GM23338 (cell line): ENCODE measurements at regions not wholly inside any gene's neighbourhood (a gene's known extent, or its start where the extent isn't known, plus 50 kb on each side); places are given as distances from the start of the nearest gene placed in this dataset.

Experiments used
- ATAC-seq: fragments of 200-7000 bp; cut with Tn5 transposase; 3 replicates; pipeline ENCODE4 v1.9.1; 2020
- DNase-seq: peaks from one replicate; pipeline ENCODE4 v3.0.0-alpha.2; 2015; ENCODE audit warnings: low spot score
- H2AFZ ChIP-seq: fragments of 200-600 bp; sonication (generic); 2 replicates; pipeline ENCODE4 v1.8.0; 2016; ENCODE audit warnings: antibody characterized with exemption, mild to moderate bottlenecking, moderate library complexity
- H3F3A ChIP-seq: fragments of 200-600 bp; sonication (generic); replicated peaks from 2 replicates; pipeline ENCODE4 v1.8.0; 2017; ENCODE audit warnings: antibody characterized with exemption, mixed run types, low read depth
- H3K27ac ChIP-seq: fragments of 200-600 bp; sonication (generic); 2 replicates; pipeline ENCODE4 v1.6.1; 2016; ENCODE audit warnings: low read depth
- H3K27me3 ChIP-seq: fragments of 200-600 bp; sonication (generic); 2 replicates; pipeline ENCODE4 v1.8.0; 2016; ENCODE audit warnings: mild to moderate bottlenecking, mixed run types, moderate library complexity; ENCODE audit not compliant: insufficient read depth
- H3K36me3 ChIP-seq: fragments of 200-600 bp; sonication (generic); 2 replicates; pipeline ENCODE4 v1.8.0; 2016; ENCODE audit warnings: mild to moderate bottlenecking; ENCODE audit not compliant: insufficient read depth
- H3K4me1 ChIP-seq: fragments of 200-600 bp; sonication (generic); 2 replicates; pipeline ENCODE4 v1.8.0; 2016; ENCODE audit warnings: mild to moderate bottlenecking, moderate library complexity; ENCODE audit not compliant: insufficient read depth
- H3K4me2 ChIP-seq: fragments of 200-600 bp; sonication (generic); 2 replicates; pipeline ENCODE4 v1.7.1; 2017; ENCODE audit warnings: mixed run types
- H3K4me3 ChIP-seq: fragments of 200-600 bp; sonication (generic); 2 replicates; pipeline ENCODE4 v1.6.1; 2016; ENCODE audit warnings: mixed run types
- H3K79me2 ChIP-seq: fragments of 200-600 bp; sonication (generic); replicated peaks from 2 replicates; pipeline ENCODE4 v1.8.0; 2017; ENCODE audit warnings: mild to moderate bottlenecking; ENCODE audit not compliant: insufficient read depth
- H3K9me2 ChIP-seq: fragments of 200-600 bp; sonication (generic); 2 replicates; pipeline ENCODE4 v1.8.0; 2017; ENCODE audit not compliant: insufficient read depth
- H4K20me1 ChIP-seq: fragments of 200-600 bp; sonication (generic); replicated peaks from 2 replicates; pipeline ENCODE4 v1.8.0; 2017; ENCODE audit warnings: mild to moderate bottlenecking; ENCODE audit not compliant: insufficient read depth
- H3K27ac Mint-ChIP-seq: 2 replicates; pipeline ENCODE4 v1.8.0; 2020; ENCODE audit warnings: inconsistent platforms, mild to moderate bottlenecking, moderate library complexity, mixed read lengths
- H3K27me3 Mint-ChIP-seq: 3 replicates; pipeline ENCODE4 v1.8.0; 2022; ENCODE audit warnings: low read depth, mild to moderate bottlenecking, moderate library complexity, mixed read lengths, inconsistent platforms; ENCODE audit not compliant: insufficient read depth, poor library complexity
- H3K36me3 Mint-ChIP-seq: 3 replicates; pipeline ENCODE4 v1.8.0; 2021; ENCODE audit warnings: low read depth, mild to moderate bottlenecking, inconsistent platforms, moderate library complexity, mixed read lengths
- H3K4me1 Mint-ChIP-seq: 3 replicates; pipeline ENCODE4 v1.8.0; 2020; ENCODE audit warnings: mild to moderate bottlenecking, inconsistent platforms, mixed read lengths
- H3K4me3 Mint-ChIP-seq: 3 replicates; pipeline ENCODE4 v1.8.0; 2021; ENCODE audit warnings: moderate library complexity, mild to moderate bottlenecking, inconsistent platforms, mixed read lengths
- H3K9me3 Mint-ChIP-seq: 3 replicates; pipeline ENCODE4 v1.8.0; 2020; ENCODE audit warnings: moderate library complexity, mild to moderate bottlenecking, inconsistent platforms, mixed read lengths
- CREB1 ChIP-seq: fragments of 250-450 bp; sonication (Bioruptor Pico); IDR thresholded peaks from 2 replicates; pipeline ENCODE4 v1.5.0; 2020; ENCODE audit warnings: low read depth, mild to moderate bottlenecking, moderate library complexity
- EZH2 ChIP-seq: fragments of 200-600 bp; sonication (generic); IDR thresholded peaks from one replicate; pipeline ENCODE4 v1.8.0; 2017; ENCODE audit warnings: antibody characterized with exemption, mild to moderate bottlenecking, low read depth; ENCODE audit not compliant: unreplicated experiment
- EZH2phosphoT487 ChIP-seq: fragments of 200-600 bp; sonication (generic); IDR thresholded peaks from one replicate; pipeline ENCODE4 v1.8.1; 2018; ENCODE audit warnings: antibody characterized with exemption; ENCODE audit not compliant: unreplicated experiment
- JUNB ChIP-seq: IDR thresholded peaks from one replicate; pipeline ENCODE4 v1.6.1; 2016; ENCODE audit warnings: antibody characterized with exemption; ENCODE audit not compliant: unreplicated experiment
- NANOG ChIP-seq: IDR thresholded peaks from 2 replicates; pipeline ENCODE4 v1.6.1; 2016; ENCODE audit warnings: antibody characterized with exemption, borderline replicate concordance
- POLR2AphosphoS5 ChIP-seq: IDR thresholded peaks from 2 replicates; pipeline ENCODE4 v1.6.1; 2016; ENCODE audit warnings: antibody characterized with exemption, low read depth
- STAT1 ChIP-seq: IDR thresholded peaks from one replicate; pipeline ENCODE4 v1.6.1; 2016; ENCODE audit warnings: antibody characterized with exemption; ENCODE audit not compliant: unreplicated experiment
- ZNF114 ChIP-seq: fragments of 250-450 bp; sonication (Bioruptor Pico); IDR thresholded peaks from 2 replicates; pipeline ENCODE4 v1.5.0; 2020; ENCODE audit warnings: mild to moderate bottlenecking, moderate library complexity
- ZNF331 ChIP-seq: fragments of 250-450 bp; sonication (Bioruptor Pico); IDR thresholded peaks from 2 replicates; pipeline ENCODE4 v1.5.0; 2020; ENCODE audit warnings: low read depth, mild to moderate bottlenecking, moderate library complexity
- TF ChIP-seq, protein P1 (sequence below), 2 experiments: fragments of 200-600 bp in 1 of 2; sonication (generic) in 1 of 2; conservative IDR thresholded peaks; 2 replicates each; pipeline versions ENCODE4 v1.5.1 to v1.6.1; 2016 to 2017; ENCODE audit warnings: antibody characterized with exemption in 2 of 2, low read depth in 2 of 2, mild to moderate bottlenecking in 2 of 2, moderate library complexity in 1 of 2
- TF ChIP-seq, protein P2 (sequence below): IDR thresholded peaks from 2 replicates; pipeline ENCODE4 v1.6.1; 2016; ENCODE audit warnings: antibody characterized with exemption
- TF ChIP-seq, protein P3 (sequence below): fragments of 250-450 bp; sonication (Bioruptor Pico); IDR thresholded peaks from 2 replicates; pipeline ENCODE4 v1.5.0; 2020; ENCODE audit warnings: mild to moderate bottlenecking, moderate library complexity
- TF ChIP-seq, protein P4 (sequence below): IDR thresholded peaks from one replicate; pipeline ENCODE4 v1.6.1; 2018; ENCODE audit warnings: antibody characterized with exemption; ENCODE audit not compliant: unreplicated experiment

DNA sequence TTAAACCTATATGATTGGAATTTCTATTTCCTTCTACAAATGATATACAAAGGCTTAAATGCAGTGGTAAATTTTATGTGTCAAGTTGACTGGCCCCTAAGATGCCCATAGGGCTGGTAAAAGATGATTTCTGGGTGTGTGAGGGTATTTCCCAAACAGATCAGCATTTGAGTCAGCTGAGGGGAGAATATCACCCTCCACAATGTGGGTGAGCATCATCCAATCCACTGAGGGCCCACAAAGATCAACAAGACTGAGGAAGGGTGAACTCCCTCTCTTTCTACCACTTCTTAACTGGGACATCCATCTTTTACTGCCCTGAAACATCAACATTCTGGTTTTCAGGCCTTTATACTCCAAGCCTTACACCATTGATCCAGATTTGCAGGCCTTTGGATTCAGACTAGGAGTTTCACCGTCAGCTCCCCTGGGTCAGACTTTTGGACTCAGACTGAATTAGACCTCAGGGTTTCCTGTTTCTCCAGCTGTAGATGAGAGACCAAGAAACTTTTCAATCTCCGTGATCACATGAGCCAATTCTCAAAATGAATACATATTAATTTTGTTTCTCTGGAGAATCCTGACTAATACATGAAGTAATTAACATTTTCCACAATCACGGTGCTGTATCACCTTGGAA lies 1020.7 kb upstream of the SLIT2 start:
- Histone ChIP-seq H3K4me3 (no peak overlapping the region), H3K4me2 (no peak overlapping the region), H3K79me2 (no peaks in the 10 kb centered on the region), H3K36me3 (no peaks in the 10 kb centered on the region), H3F3A (no peaks in the 10 kb centered on the region), H3K27ac (no peak overlapping the region), H3K9me2 (no peaks in the 10 kb centered on the region), H3K4me1 (no peaks in the 10 kb centered on the region), H3K27me3 (no peaks in the 10 kb centered on the region), H4K20me1 (no peaks in the 10 kb centered on the region), H2AFZ (no peak overlapping the region)
- Mint-ChIP-seq H3K27me3 (no peaks in the 10 kb centered on the region), H3K36me3 (no peaks in the 10 kb centered on the region), H3K9me3 (no peaks in the 10 kb centered on the region), H3K4me3 (no peak overlapping the region), H3K4me1 (no peaks in the 10 kb centered on the region), H3K27ac (no peak overlapping the region)
- no peak for DNase-seq
- TF ChIP-seq, protein P1, sequence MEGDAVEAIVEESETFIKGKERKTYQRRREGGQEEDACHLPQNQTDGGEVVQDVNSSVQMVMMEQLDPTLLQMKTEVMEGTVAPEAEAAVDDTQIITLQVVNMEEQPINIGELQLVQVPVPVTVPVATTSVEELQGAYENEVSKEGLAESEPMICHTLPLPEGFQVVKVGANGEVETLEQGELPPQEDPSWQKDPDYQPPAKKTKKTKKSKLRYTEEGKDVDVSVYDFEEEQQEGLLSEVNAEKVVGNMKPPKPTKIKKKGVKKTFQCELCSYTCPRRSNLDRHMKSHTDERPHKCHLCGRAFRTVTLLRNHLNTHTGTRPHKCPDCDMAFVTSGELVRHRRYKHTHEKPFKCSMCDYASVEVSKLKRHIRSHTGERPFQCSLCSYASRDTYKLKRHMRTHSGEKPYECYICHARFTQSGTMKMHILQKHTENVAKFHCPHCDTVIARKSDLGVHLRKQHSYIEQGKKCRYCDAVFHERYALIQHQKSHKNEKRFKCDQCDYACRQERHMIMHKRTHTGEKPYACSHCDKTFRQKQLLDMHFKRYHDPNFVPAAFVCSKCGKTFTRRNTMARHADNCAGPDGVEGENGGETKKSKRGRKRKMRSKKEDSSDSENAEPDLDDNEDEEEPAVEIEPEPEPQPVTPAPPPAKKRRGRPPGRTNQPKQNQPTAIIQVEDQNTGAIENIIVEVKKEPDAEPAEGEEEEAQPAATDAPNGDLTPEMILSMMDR (conservative IDR thresholded peaks at IDR 0.05; ENCODE audit: low read depth in 2 of 2), result no peak
- TF ChIP-seq ZNF331 (CRISPR knock-in tag) (no peak), CREB1 (CRISPR knock-in tag) (no peak), EZH2 (no peak), EZH2phosphoT487 (no peak), POLR2AphosphoS5 (no peak), STAT1 (no peak), JUNB (no peak), ZNF114 (CRISPR knock-in tag) (no peak), NANOG (no peak)
- TF ChIP-seq, protein P2, sequence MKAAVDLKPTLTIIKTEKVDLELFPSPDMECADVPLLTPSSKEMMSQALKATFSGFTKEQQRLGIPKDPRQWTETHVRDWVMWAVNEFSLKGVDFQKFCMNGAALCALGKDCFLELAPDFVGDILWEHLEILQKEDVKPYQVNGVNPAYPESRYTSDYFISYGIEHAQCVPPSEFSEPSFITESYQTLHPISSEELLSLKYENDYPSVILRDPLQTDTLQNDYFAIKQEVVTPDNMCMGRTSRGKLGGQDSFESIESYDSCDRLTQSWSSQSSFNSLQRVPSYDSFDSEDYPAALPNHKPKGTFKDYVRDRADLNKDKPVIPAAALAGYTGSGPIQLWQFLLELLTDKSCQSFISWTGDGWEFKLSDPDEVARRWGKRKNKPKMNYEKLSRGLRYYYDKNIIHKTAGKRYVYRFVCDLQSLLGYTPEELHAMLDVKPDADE, result no peak
- TF ChIP-seq, protein P3, sequence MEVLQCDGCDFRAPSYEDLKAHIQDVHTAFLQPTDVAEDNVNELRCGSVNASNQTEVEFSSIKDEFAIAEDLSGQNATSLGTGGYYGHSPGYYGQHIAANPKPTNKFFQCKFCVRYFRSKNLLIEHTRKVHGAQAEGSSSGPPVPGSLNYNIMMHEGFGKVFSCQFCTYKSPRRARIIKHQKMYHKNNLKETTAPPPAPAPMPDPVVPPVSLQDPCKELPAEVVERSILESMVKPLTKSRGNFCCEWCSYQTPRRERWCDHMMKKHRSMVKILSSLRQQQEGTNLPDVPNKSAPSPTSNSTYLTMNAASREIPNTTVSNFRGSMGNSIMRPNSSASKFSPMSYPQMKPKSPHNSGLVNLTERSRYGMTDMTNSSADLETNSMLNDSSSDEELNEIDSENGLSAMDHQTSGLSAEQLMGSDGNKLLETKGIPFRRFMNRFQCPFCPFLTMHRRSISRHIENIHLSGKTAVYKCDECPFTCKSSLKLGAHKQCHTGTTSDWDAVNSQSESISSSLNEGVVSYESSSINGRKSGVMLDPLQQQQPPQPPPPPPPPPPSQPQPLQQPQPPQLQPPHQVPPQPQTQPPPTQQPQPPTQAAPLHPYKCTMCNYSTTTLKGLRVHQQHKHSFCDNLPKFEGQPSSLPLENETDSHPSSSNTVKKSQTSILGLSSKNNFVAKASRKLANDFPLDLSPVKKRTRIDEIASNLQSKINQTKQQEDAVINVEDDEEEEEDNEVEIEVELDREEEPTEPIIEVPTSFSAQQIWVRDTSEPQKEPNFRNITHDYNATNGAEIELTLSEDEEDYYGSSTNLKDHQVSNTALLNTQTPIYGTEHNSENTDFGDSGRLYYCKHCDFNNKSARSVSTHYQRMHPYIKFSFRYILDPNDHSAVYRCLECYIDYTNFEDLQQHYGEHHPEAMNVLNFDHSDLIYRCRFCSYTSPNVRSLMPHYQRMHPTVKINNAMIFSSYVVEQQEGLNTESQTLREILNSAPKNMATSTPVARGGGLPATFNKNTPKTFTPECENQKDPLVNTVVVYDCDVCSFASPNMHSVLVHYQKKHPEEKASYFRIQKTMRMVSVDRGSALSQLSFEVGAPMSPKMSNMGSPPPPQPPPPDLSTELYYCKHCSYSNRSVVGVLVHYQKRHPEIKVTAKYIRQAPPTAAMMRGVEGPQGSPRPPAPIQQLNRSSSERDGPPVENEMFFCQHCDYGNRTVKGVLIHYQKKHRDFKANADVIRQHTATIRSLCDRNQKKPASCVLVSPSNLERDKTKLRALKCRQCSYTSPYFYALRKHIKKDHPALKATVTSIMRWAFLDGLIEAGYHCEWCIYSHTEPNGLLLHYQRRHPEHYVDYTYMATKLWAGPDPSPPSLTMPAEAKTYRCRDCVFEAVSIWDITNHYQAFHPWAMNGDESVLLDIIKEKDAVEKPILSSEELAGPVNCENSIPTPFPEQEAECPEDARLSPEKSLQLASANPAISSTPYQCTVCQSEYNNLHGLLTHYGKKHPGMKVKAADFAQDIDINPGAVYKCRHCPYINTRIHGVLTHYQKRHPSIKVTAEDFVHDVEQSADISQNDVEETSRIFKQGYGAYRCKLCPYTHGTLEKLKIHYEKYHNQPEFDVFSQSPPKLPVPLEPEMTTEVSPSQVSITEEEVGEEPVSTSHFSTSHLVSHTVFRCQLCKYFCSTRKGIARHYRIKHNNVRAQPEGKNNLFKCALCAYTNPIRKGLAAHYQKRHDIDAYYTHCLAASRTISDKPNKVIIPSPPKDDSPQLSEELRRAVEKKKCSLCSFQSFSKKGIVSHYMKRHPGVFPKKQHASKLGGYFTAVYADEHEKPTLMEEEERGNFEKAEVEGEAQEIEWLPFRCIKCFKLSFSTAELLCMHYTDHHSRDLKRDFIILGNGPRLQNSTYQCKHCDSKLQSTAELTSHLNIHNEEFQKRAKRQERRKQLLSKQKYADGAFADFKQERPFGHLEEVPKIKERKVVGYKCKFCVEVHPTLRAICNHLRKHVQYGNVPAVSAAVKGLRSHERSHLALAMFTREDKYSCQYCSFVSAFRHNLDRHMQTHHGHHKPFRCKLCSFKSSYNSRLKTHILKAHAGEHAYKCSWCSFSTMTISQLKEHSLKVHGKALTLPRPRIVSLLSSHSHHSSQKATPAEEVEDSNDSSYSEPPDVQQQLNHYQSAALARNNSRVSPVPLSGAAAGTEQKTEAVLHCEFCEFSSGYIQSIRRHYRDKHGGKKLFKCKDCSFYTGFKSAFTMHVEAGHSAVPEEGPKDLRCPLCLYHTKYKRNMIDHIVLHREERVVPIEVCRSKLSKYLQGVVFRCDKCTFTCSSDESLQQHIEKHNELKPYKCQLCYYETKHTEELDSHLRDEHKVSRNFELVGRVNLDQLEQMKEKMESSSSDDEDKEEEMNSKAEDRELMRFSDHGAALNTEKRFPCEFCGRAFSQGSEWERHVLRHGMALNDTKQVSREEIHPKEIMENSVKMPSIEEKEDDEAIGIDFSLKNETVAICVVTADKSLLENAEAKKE, result no peak
- TF ChIP-seq, protein P4, sequence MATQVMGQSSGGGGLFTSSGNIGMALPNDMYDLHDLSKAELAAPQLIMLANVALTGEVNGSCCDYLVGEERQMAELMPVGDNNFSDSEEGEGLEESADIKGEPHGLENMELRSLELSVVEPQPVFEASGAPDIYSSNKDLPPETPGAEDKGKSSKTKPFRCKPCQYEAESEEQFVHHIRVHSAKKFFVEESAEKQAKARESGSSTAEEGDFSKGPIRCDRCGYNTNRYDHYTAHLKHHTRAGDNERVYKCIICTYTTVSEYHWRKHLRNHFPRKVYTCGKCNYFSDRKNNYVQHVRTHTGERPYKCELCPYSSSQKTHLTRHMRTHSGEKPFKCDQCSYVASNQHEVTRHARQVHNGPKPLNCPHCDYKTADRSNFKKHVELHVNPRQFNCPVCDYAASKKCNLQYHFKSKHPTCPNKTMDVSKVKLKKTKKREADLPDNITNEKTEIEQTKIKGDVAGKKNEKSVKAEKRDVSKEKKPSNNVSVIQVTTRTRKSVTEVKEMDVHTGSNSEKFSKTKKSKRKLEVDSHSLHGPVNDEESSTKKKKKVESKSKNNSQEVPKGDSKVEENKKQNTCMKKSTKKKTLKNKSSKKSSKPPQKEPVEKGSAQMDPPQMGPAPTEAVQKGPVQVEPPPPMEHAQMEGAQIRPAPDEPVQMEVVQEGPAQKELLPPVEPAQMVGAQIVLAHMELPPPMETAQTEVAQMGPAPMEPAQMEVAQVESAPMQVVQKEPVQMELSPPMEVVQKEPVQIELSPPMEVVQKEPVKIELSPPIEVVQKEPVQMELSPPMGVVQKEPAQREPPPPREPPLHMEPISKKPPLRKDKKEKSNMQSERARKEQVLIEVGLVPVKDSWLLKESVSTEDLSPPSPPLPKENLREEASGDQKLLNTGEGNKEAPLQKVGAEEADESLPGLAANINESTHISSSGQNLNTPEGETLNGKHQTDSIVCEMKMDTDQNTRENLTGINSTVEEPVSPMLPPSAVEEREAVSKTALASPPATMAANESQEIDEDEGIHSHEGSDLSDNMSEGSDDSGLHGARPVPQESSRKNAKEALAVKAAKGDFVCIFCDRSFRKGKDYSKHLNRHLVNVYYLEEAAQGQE, result no peak
- ATAC-seq, result no peak
